GM18867 (cell line): ENCODE measurements at regions not wholly inside any gene's neighbourhood (a gene's known extent, or its start where the extent isn't known, plus 50 kb on each side); places are given as distances from the start of the nearest gene placed in this dataset.
A peak's percentile ranks its signal among the peaks of the same experiment; 100 is the strongest.

Experiments
- ATAC-seq: cut with Tn5 transposase; IDR thresholded peaks from one replicate; pipeline ENCODE4 v1.9.1; 2021; ENCODE audit warnings: mild to moderate bottlenecking, moderate library complexity; ENCODE audit not compliant: unreplicated experiment

DNA sequence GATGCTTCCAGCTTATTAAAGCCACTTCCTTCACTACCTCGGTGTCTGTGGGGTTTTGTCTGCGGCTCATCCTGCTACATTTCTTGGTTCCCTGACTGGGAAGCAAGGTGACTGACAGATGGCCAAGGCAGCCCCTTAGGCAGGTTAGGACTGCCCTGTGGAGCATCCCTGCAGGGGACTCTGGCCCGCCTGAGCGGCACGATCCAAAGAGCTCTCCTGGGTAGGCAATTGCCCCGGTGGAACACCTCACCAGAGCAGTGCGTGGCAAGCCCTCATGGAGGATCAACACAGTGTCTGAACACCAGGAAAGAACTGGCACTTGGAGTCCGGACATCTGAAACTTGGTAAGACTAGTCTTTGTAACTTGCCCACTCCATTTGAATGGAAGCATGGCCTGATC lies 1143.4 kb downstream of the ARAP2 start:
- ATAC-seq, result no peak

DNA sequence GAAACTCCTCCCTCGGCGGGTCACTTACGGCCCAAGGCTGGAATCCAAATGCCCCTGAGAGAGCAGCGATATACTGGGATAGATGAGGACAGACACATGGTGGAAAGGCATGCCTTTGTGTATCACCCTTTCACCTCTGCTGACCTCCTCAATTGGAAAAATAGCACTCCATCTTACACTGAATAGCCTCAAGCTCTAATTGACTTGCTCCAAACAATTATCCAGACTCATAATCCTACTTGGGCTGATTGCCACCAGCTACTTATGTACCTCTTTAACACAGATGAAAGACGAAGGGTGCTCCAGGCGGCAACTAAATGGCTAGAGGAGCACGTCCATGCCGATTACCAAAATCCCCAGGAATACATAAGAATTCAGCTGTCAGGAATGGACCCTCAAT lies 1142.2 kb downstream of the ARAP2 start:
- ATAC-seq, result no peak

DNA sequence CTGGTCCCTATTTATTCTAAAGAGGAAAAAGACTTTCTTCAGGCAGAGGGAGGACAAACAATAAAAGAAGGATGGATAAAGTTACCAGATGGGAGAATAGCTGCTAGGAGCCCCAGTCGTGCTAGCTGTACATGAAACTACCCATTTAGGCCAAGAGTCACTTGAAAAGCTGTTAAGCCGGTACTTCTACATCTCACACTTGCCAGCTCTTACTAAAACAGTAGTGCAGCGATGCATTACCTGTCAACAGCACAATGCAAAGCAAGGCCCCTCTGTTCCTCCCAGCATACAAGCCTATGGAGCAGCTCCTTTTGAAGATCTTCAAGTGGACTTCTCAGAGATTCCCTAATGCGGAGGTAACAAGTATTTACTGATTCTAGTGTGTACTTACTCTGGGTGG lies 1138.8 kb downstream of the ARAP2 start:
- no peak for ATAC-seq

DNA sequence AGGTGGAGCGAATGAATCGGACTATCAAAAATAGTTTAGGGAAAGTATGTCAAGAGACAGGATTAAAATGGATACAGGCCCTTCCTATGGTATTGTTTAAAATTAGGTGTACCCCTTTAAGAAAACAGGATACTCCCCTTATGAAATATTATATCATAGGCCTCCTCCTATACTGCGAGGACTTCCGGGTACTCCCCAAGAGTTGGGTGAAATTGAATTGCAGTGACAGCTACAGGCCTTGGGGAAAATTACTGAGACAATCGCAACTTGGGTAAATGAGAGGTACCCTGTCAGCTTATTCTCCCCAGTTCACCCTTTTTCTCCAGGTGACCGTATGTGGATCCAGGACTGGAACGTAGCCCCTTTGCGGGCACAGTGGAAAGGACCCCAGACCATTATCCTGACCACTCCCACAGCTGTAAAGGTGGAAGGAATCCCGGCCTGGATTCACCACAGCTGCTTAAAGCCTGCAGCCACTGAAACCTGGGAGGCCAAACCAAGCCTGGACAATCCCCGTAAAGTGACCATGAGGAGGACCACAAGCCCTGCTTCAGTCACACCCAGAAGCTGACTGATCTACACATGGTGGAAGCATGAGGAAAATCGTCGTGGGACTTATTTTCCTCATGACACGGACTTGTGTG lies 1138.1 kb downstream of the ARAP2 start:
- ATAC-seq, result no peak

DNA sequence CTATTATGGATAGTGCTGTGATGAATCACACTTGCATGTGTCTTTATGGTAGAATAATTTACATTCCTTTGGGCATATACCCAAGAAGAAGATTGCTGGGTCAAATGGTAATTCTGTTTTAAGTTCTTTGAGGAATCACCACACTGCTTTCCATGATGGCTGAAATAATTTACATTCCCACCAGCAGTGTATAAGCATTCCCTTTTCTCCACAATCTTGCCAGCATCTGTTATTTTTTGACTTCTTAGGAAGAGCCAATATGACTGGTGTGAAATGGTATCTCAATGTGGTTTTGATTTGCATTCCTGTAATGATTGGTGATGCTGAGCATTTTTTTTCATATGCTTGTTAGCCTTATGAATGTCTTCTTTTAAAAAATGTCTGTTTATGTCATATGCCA lies 1120.2 kb downstream of the ARAP2 start:
- no peak for ATAC-seq

DNA sequence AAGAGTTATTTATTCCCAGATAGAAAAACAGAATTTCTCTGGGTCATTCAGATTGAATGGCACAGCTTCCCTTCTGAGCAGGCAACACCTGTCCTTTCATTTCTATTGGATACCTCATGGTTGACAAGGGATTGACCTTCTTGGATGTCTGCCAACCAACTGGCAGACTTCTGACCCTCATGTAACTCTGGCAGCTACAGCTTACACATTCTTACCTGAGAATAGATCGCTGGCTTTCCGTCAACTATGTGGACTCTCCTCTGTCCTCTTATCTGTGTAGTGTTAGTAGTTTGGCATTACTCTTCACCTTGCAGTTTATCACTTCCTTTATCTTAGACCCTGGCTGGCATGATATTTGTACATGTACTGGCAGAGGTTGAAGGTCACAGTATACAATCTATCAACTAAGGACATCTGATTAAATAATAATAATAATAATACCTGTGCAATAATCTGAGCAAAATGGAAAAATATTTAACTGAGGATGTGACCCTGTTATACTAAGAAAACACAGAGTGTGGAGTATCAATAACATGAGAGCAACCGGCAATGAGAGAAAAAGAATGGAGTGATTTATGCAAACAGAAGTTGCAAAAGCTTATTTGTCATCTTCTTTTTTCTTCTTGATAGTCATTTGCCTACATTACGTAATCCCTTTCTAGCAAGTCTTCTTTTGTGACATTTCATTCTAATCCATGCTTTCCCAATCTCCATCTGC lies 1118.2 kb downstream of the ARAP2 start:
- no peak for ATAC-seq

DNA sequence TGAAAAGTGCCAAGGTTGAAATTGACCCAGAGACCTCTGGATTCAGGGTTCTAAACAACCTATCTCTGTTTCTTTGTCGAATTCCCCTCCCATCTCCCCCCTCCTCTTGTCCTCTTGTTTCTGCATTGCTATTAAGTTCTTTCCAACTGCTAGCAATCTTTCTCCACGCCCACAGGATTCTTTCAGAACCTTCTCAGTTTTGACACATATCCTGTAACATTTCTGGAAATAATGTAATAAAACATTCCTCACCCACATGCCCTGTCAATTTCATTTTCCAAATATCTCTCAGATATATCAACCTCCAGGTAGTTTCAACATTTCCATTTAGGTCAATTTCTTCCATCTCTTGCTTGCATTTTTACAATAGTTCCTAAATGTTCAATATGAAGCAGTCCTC lies 1105.9 kb downstream of the ARAP2 start:
- no peak for ATAC-seq

DNA sequence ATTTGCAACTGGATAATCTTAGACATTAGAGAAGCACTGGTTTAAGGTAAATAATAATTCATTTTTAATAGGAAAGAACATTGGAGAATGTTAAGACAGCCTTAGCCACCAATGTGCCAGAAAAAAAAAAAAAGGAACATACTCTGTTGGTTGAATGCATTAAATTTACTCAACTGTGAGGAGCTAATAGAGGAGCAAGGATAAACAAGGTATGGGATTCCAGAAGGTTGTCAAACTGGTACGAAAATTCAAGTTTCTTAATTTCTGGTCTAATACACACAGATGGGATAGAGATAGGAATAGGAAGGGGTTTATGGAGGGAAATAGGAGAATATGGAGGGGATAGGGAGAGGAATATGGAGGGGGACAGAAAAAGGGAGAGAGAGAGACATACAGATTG lies 1096.6 kb downstream of the ARAP2 start:
- no peak for ATAC-seq

DNA sequence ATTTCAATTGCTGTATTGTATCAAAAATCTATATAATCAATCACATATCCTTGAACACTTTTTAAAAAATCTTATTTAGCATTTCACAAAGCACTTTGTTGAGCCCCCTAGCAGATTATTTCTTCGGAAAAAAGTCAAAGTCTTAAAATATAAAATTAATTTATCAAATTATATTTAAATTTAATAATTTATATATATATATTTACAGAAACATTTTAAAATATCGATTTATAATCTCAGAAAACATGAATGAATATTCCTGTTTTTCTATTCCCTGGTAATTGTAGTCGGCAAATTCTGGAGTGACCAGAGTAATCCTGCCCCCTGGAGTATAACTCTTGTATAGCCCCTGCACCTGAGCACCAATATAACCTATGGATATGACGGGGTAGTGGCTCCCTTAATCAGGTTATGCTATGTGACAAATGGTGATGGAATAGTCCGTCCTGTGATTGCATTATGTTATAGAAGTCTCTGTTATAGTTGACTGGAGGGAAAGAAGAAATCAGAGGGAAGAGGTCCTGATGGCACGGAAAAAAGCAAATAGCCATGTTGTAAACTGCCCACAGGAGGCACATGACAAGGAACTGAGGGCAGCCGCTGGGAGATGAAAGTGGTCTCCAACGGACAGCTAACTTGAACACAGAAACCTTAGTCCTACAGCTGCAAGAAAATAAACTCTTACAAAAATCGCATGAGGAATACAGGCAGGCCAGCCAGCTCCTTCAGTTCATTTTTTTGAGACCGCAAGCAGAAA lies 1092.3 kb downstream of the ARAP2 start:
- peak; percentile 65 for ATAC-seq

DNA sequence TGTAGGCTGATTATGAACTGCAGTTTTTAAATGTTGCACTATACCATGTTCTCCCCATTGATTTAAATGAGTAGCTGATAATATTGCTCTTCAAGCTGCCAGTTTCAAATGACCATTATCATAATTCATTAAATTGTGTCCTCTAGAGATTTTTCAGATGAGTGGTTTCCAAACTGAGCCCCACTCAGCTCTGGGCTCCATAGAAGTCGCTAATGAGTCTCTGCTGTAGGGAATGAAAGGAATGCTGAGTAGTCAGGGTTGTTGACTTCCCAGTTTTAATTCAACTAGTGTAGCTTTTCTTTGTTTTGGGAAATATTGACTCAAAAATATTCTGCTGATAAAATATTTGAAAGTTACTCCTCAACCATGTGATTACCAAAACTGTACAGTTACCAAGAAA lies 1081.1 kb downstream of the ARAP2 start:
- no peak for ATAC-seq

DNA sequence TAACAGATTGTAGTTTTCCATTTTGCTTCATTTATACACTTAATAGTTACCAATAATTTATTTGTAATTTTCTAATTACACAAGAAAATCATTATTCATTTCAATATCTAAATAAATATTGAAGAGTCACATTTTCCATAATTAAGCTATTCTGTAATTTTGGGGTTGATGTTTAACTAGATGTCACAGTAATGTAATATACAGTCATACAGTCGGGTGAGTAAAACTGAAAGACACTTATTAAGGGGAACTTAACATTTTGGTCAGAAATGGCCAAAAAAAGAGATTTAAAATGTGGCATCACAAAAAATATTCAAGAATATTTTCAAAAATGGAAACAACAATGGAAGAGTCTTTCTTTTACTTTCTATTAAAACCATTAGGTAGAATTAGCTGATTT lies 1080.3 kb downstream of the ARAP2 start:
- ATAC-seq, result no peak

DNA sequence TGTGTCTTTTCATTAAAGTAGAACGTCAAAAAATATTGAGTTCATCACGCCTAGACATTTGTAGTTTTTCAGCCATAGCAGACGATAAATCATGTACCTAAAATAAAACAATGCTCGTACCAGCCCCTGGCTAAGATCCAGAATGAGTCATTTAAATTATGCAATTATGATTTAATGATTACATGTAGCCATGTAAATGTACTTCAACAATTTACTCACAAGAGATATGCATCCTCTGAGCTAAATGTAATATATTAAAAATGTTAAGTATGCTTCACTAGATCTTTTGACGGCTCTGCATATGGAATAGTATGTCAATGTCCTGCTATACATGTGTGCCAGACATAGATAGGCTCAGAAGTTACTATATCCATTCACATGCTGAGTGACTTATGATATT lies 1077.8 kb downstream of the ARAP2 start:
- no peak for ATAC-seq

DNA sequence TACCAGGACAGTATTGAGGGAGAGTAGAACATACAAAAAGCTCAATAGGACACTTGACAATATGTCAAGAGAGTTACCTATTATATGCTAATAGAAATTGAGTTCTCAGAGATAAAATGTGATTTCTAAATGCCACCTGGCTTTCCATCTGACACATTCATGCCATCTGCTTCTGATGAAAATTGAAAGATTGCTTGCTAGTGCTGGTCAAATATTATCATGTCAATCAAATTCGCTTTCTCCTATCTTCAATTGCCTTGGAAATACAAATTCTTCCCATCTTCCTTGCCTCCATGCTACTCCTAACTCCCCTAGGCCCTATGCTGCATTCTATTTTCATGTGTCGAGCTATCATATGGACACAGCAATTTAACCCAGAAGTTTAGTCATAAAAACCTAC lies 1076.9 kb downstream of the ARAP2 start:
- ATAC-seq, result no peak

DNA sequence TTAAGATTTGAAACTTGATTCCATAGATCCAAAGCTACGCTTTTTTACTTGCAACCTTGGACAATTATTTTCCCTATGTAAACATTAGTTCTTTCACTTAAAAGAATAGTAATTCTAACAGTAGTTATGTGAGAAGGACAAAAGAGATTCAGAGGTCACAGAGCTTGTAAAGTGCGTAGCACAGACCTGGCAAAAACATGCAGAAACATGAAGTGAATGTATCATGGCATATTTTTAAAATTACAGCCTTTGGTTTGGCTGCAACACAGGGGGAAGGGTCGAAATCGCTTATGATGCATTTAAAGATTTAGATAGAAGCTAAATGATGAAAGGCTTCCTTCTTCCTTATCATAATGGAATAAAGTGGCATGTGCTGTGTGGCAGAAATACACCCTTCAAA lies 1068.8 kb downstream of the ARAP2 start:
- no peak for ATAC-seq

DNA sequence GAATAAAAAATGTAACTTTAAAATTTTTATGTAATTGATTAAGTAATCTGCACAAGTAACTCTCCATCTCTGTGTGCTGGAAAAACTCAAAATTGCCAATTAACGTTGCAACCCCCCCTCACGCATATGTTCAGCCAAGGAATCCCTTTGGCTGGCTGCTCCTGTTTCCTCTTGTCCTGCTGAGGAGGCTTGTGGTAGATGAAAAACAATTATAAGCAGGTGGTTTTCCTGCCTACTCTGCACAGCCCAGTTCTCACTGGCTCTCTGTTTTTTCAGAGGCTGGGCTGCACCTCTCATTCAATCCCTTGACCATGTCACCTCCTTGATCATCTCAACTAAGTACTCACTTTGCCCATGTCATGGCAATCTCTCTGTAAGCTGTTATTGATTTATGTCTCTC lies 1068.4 kb downstream of the ARAP2 start:
- ATAC-seq, result no peak

DNA sequence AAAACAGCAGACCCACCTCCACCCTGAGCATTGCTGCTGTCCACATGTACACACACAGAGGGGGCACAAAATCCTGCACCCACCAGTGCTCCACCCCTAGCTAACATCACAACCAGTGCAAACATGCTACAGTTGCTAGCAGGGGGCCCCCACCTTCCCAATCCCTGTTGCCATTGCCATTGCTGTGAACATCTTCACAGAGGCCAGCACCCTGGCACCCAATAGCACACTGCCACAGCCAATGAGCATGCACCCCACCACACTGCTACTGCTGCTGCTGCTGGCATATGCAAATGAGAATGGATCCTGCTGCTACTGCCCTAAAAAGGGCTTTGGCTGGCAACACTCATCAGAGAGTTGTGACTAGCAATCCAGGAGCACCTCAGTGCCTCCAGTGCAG lies 1061.9 kb downstream of the ARAP2 start:
- ATAC-seq, result no peak

DNA sequence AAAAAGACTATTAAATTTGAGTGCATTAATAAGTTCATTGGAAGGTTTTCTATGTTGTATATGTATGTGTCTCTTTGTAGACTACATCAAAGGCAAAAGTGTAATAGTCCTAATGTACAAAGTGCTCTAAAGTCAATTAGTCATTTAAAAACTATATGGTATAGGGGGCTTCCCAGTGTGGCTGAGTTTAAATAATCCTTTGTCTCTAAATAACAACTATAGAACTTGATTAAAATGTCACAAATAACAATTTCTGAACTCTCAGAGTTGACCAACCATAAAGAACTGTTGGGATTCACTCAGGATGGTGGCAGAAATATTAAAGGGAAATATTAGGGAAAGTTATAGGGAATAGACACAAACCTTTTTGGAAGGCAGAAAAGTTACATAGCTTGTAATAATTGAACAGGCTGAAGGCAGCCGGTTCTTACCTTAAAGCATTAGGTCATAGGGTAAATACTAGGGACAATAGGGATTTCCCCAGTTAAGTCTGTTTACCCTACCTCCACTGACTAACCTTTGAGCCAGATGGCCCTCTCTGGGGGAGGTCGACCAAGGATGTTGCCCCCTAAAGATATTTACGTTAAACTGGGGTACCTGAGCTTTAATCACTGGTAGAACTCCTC lies 1054.2 kb downstream of the ARAP2 start:
- ATAC-seq, result no peak

DNA sequence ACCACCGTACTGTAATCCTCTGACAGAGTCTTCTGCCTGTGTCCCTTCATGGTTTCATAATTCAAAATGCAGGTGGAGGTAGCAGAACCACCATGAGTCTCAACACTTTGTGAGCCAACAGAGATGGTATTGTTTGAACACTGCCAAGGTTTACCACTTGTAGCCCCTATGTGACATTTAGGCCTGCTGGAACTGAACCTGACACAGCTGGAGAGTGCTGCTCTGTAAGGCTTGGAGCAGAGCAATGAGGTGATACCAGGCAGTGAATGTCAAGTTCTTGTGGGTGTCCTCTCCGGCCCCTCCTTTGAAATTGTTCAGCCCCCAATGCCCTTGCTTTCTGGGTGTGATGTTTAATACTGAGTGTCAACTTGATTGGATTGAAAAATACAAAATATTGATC lies 1042.9 kb downstream of the ARAP2 start:
- no peak for ATAC-seq

DNA sequence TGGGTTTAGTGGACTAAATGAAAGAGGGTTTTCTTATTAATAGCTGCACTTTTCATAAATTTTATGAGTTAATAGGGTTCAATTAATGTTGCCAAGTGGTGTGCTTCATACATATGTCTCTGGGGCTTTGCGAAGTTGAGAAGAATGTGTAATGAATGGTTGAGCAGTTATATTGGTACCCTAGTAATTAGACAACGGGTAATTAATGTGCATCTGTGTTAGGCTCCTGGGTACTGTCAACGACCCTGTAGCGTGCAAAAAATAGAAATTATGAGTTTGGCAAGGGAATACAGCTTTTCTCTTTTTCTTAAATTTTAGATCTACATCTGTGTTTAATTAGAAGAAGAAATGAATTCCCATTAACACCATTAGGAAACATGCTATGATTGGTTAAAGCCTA lies 1027.7 kb downstream of the ARAP2 start:
- ATAC-seq, result no peak

DNA sequence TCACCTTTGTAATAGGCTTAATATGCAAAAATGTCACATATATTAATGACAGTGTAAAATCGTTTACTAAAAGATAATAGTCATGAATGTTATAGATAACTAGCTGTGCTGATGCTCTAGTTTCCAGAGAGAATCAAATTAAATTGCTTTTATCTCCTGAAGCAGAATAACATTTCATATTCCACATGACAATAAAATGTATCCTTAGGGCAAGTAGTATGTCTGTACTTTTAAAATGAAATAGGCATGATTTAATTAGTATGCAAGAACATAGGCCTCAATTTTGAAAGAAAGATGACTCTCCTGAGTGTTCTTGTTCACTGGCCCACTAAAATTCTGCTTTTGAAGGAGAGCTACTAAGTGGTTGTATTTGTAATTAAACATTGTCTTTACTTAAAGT lies 1027.0 kb downstream of the ARAP2 start:
- ATAC-seq, result no peak

DNA sequence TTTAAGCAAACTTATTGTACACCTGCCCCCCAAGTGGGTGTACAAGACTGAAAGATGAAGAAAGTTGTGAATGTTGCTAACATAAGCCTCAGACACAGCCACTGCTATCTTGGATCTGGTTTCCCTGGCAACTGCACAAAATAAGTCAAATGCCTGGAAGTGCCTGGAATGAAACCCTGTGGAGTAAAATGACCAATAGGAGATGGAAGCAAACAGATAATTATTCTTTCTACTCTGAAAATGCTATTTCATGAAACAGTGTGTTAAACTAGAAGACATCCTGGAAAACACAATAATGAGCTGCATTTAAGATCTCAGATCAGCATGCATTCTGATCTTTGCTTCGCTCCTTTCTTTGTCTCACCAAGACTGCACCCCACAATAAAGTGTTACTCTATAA lies 1016.0 kb downstream of the ARAP2 start:
- no peak for ATAC-seq

DNA sequence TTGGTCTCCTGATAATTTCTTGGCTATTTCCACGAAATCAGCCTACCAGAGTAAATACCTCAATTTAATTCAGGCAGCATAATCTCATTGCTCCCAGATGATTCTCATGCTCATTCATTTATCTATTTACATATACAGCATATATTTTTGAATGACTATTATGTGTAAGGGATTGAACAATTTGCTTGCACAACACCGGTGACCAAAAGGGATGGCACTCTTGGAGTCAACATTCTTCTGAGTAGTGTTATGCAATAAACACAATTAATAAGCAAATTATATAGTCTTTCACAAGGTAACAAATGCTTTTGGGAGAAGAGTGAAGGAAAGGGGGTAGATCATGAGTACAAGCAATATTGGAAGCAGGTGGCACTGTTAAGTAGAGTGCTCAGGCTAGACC lies 1015.3 kb downstream of the ARAP2 start:
- no peak for ATAC-seq
